ENCODE measurements at regions not wholly inside any gene's neighbourhood (a gene's known extent, or its start where the extent isn't known, plus 50 kb on each side); places are given as distances from the start of the nearest gene placed in this dataset.

DNA sequence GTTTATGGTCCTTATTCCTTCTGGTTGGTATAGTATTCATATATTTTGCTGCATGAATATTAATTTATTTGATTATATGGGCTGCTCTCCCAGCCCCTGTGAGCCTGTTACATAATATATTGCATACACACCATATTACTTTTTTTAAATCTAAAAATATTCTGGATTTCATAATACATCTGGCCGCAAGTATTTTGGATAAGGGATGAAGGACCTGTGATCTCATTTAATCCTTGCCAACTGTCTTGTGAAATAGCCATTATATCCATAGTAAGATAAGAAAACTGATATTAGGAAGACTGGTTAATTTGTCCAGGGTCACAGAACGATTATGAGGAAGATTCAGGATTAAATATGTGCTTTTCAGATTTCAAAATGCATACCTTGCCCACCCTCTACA, 433.6 kb downstream of the LPIN1 start:
- H3K36me3 ChIP-seq: no peaks in the 10 kb centered on the region
- H3K4me1 ChIP-seq (replicated peaks): no peaks in the 10 kb centered on the region
- H3K9me3 ChIP-seq: no peaks in the 10 kb centered on the region
- WGBS: 90% methylated on average over 2 of the region's 2 CpGs
- DNase-seq (ENCODE audit: low spot score): no peak
- no peak overlapping the region for H3K27ac ChIP-seq
- H3K4me3 ChIP-seq: no peak overlapping the region
- intact Hi-C loops (cut with DNase I): no loop called here
- TF ChIP-seq, protein P1, sequence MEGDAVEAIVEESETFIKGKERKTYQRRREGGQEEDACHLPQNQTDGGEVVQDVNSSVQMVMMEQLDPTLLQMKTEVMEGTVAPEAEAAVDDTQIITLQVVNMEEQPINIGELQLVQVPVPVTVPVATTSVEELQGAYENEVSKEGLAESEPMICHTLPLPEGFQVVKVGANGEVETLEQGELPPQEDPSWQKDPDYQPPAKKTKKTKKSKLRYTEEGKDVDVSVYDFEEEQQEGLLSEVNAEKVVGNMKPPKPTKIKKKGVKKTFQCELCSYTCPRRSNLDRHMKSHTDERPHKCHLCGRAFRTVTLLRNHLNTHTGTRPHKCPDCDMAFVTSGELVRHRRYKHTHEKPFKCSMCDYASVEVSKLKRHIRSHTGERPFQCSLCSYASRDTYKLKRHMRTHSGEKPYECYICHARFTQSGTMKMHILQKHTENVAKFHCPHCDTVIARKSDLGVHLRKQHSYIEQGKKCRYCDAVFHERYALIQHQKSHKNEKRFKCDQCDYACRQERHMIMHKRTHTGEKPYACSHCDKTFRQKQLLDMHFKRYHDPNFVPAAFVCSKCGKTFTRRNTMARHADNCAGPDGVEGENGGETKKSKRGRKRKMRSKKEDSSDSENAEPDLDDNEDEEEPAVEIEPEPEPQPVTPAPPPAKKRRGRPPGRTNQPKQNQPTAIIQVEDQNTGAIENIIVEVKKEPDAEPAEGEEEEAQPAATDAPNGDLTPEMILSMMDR (IDR thresholded peaks at IDR 0.05): no peak
- no peak for TF ChIP-seq POLR2A (IDR thresholded peaks at IDR 0.05)
- no peak for TF ChIP-seq POLR2AphosphoS5 (IDR thresholded peaks at IDR 0.05)
- H3K27me3 ChIP-seq (replicated peaks; ENCODE audit: insufficient read depth): no peaks in the 10 kb centered on the region

DNA sequence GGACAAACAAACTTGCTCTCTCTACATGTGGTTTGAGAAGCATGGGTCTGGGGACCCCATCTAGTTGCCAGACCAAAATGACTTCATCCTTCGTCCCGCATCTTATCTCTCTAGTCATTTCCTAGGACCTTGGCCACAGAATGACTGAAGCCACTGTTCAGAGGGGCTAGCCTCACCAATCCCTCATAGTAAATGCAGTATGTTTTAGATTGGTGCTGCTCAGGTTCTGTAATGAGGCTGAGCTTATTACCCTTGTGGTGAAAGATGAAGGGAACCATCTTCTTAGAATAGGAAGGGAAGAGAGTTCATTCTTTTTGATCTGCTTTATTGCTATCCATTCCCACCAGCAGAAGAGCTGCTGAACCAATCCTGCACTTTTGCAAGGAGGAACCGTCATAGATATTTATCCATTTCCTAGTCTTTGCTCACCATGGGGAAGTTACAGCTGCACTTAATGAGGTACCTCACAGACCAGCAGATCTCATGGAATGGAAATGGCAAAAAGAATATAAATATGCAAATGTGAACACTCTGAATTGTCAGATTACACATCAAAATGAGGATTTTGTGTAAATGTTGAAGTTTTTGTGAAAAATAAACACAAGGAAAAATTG, 436.7 kb downstream of the LPIN1 start:
- H3K4me3 ChIP-seq: no peak overlapping the region
- no peak for DNase-seq (ENCODE audit: low spot score)
- no peaks in the 10 kb centered on the region for H3K4me1 ChIP-seq (replicated peaks)
- intact Hi-C loops (cut with DNase I): no loop called here
- no peaks in the 10 kb centered on the region for H3K9me3 ChIP-seq
- no peaks in the 10 kb centered on the region for H3K27me3 ChIP-seq (replicated peaks; ENCODE audit: insufficient read depth)
- 87% methylated on average over 3 of the region's 3 CpGs for WGBS
- H3K36me3 ChIP-seq: no peaks in the 10 kb centered on the region
- TF ChIP-seq POLR2A (IDR thresholded peaks at IDR 0.05) (no peak), POLR2AphosphoS5 (IDR thresholded peaks at IDR 0.05) (no peak)
- TF ChIP-seq, protein P1 (IDR thresholded peaks at IDR 0.05): no peak
- H3K27ac ChIP-seq: no peak overlapping the region

DNA sequence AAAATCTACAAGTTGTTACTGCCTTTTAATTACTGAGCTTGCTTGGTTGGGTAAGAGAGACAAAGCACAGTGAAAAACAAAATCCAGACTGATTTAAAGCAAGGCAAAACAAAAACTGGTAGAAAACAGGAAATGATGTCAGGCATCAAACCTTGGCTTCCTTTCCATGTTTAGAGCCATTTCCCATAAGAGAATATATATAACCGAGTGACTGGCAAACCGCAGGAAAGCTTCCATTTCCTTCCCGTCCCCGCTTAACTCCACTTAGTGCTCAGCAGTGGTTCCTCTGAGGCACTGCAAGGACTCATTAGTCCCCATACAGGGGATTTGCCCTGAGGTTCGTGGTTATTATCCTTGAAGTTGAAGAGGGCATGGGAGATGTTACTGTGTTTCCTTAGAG, 446.3 kb downstream of the LPIN1 start:
- H3K4me3 ChIP-seq: no peak overlapping the region
- DNase-seq (ENCODE audit: low spot score): no peak
- H3K27me3 ChIP-seq (replicated peaks; ENCODE audit: insufficient read depth): no peaks in the 10 kb centered on the region
- no peak overlapping the region for H3K27ac ChIP-seq
- H3K9me3 ChIP-seq: no peaks in the 10 kb centered on the region
- TF ChIP-seq, protein P1 (IDR thresholded peaks at IDR 0.05): no peak
- TF ChIP-seq POLR2AphosphoS5 (IDR thresholded peaks at IDR 0.05): no peak
- TF ChIP-seq POLR2A (IDR thresholded peaks at IDR 0.05): no peak
- 84% methylated on average over 5 of the region's 5 CpGs for WGBS
- H3K4me1 ChIP-seq (replicated peaks): no peaks in the 10 kb centered on the region
- no peaks in the 10 kb centered on the region for H3K36me3 ChIP-seq
- intact Hi-C loops (cut with DNase I): no loop called here

DNA sequence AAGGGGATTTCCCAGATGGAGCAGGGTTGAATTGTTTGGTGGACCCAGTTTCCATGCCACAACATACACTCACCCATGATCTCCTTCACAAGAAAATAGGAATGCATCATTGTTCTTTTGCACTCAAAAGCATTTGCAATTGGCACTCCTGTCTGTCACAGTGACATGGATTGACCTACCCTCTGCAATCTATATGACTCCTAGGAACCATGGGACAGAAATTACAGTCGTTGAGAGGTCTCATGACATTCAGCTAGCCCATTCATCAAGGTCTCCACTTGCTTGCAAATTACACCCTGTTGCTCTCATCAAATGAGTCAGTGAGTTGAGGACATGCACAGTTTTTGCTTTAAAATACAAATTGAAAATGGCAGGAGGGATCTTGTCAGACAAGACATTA, 448.5 kb downstream of the LPIN1 start:
- no peaks in the 10 kb centered on the region for H3K9me3 ChIP-seq
- no peak for DNase-seq (ENCODE audit: low spot score)

DNA sequence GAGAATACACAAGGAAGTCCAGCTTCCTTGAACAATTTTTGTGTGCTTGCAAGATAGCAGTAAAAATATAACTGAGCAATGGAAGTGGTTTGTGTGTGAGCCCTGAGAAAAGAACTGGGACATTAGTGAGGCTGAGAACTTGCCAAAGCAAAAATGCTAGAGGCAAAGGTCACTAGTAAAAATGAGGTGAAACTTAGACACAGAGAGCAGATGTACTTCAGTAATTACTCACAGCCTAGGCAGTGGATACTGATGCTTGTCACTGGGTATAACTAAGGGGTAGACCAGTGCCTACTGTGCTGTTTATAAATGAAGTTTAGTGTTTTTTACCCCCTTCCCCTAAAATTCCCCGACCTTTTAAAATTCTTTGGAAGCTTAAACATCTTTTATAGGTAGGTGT, 450.1 kb downstream of the LPIN1 start:
- no peak for DNase-seq (ENCODE audit: low spot score)
- H3K9me3 ChIP-seq: no peaks in the 10 kb centered on the region
- H3K27me3 ChIP-seq (replicated peaks; ENCODE audit: insufficient read depth): no peaks in the 10 kb centered on the region
- intact Hi-C loops (cut with DNase I): no loop called here
- H3K4me1 ChIP-seq (replicated peaks): no peaks in the 10 kb centered on the region
- no peak overlapping the region for H3K4me3 ChIP-seq
- no peak for TF ChIP-seq POLR2AphosphoS5 (IDR thresholded peaks at IDR 0.05)
- TF ChIP-seq, protein P1 (IDR thresholded peaks at IDR 0.05): no peak
- no peak for TF ChIP-seq POLR2A (IDR thresholded peaks at IDR 0.05)
- WGBS: 54% methylated on average over 1 of the region's 1 CpG
- no peaks in the 10 kb centered on the region for H3K36me3 ChIP-seq
- H3K27ac ChIP-seq: no peak overlapping the region

More for the DNA sequence above, 448.5 kb downstream of the LPIN1 start:
- H3K4me3 ChIP-seq: no peak overlapping the region
- WGBS: 56% methylated on average over 1 of the region's 1 CpG
- H3K36me3 ChIP-seq: no peaks in the 10 kb centered on the region
- TF ChIP-seq, protein P1 (IDR thresholded peaks at IDR 0.05): no peak
- no peak for TF ChIP-seq POLR2AphosphoS5 (IDR thresholded peaks at IDR 0.05)
- no peak for TF ChIP-seq POLR2A (IDR thresholded peaks at IDR 0.05)
- intact Hi-C loops (cut with DNase I): no loop called here
- no peak overlapping the region for H3K27ac ChIP-seq
- no peaks in the 10 kb centered on the region for H3K27me3 ChIP-seq (replicated peaks; ENCODE audit: insufficient read depth)
- no peaks in the 10 kb centered on the region for H3K4me1 ChIP-seq (replicated peaks)
